ENCODE measurements at regions not wholly inside any gene's neighbourhood (a gene's known extent, or its start where the extent isn't known, plus 50 kb on each side); places are given as distances from the start of the nearest gene placed in this dataset.

GRCh38 chr3:21876782-21877181, 125.8 kb upstream of the ZNF385D start:
- no peaks in the 10 kb centered on the region for H3K9me3 ChIP-seq (ENCODE audit: control insufficient read depth, low read length)
- no peak overlapping the region for H3K27ac ChIP-seq
- H3K36me3 ChIP-seq (ENCODE audit: control insufficient read depth, insufficient read depth, low read length): no peaks in the 10 kb centered on the region
- no peak overlapping the region for H3K9ac ChIP-seq
- H2AFZ ChIP-seq: no peak overlapping the region
- H3K4me3 ChIP-seq (ENCODE audit: low read depth, low read length): no peak overlapping the region
- H3K4me1 ChIP-seq: no peaks in the 10 kb centered on the region
- no peaks in the 10 kb centered on the region for H3K27me3 ChIP-seq (ENCODE audit: control insufficient read depth, insufficient read depth, low read length)
- no peak overlapping the region for H3K4me2 ChIP-seq (ENCODE audit: low read length)
- TF ChIP-seq, protein P1, sequence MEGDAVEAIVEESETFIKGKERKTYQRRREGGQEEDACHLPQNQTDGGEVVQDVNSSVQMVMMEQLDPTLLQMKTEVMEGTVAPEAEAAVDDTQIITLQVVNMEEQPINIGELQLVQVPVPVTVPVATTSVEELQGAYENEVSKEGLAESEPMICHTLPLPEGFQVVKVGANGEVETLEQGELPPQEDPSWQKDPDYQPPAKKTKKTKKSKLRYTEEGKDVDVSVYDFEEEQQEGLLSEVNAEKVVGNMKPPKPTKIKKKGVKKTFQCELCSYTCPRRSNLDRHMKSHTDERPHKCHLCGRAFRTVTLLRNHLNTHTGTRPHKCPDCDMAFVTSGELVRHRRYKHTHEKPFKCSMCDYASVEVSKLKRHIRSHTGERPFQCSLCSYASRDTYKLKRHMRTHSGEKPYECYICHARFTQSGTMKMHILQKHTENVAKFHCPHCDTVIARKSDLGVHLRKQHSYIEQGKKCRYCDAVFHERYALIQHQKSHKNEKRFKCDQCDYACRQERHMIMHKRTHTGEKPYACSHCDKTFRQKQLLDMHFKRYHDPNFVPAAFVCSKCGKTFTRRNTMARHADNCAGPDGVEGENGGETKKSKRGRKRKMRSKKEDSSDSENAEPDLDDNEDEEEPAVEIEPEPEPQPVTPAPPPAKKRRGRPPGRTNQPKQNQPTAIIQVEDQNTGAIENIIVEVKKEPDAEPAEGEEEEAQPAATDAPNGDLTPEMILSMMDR (IDR thresholded peaks at IDR 0.05): no peak
- H3K79me2 ChIP-seq: no peaks in the 10 kb centered on the region

GRCh38 chr3:21877214-21877754, 126.3 kb upstream of the ZNF385D start:
- no peaks in the 10 kb centered on the region for H3K4me1 ChIP-seq
- H3K27me3 ChIP-seq (ENCODE audit: control insufficient read depth, insufficient read depth, low read length): no peaks in the 10 kb centered on the region
- no peak overlapping the region for H3K27ac ChIP-seq
- H3K9ac ChIP-seq: no peak overlapping the region
- no peak overlapping the region for H2AFZ ChIP-seq
- no peak overlapping the region for H3K4me3 ChIP-seq (ENCODE audit: low read depth, low read length)
- TF ChIP-seq, protein P1 (IDR thresholded peaks at IDR 0.05): no peak
- no peaks in the 10 kb centered on the region for H3K36me3 ChIP-seq (ENCODE audit: control insufficient read depth, insufficient read depth, low read length)
- no peaks in the 10 kb centered on the region for H3K79me2 ChIP-seq
- H3K9me3 ChIP-seq (ENCODE audit: control insufficient read depth, low read length): no peaks in the 10 kb centered on the region
- H3K4me2 ChIP-seq (ENCODE audit: low read length): no peak overlapping the region

DNA sequence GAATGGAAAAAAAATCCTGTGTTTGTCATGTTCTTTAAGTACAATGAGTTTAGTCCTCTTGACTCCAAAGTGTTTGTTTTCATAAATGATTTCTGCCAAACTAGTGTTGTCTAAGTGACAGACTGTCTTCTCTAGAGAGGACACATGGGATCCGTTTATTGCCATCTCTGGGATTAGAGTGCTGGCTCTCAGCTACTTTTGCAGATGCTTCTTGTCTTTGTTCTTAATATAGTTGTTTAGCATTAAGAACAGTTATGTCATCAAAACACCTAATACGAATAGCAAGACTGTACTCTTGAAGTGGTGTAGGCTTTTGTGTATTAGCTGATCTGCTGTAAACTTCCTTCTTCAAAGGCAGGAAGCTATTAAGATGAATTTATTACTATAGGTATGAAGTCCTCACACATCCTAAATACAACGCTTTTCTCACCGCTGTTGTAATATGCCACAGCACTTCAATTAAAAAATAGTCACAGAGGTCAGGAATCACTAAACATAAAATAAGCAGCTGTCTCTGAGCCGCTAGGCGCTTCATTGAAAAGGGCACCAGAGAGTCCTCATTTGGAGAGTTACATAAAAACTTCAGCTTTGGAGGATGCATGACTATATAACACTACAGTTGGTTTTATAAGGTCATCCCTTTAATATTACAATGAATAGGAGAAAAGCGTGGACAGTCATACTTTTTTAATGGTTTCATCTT, 128.3 kb upstream of the ZNF385D start:
- no peak overlapping the region for H3K9ac ChIP-seq
- no peak overlapping the region for H2AFZ ChIP-seq
- H3K9me3 ChIP-seq (ENCODE audit: control insufficient read depth, low read length): no peaks in the 10 kb centered on the region
- no peaks in the 10 kb centered on the region for H3K27me3 ChIP-seq (ENCODE audit: control insufficient read depth, insufficient read depth, low read length)
- H3K4me2 ChIP-seq (ENCODE audit: low read length): no peak overlapping the region
- TF ChIP-seq, protein P1 (IDR thresholded peaks at IDR 0.05): no peak
- no peak overlapping the region for H3K4me3 ChIP-seq (ENCODE audit: low read depth, low read length)
- H3K36me3 ChIP-seq (ENCODE audit: control insufficient read depth, insufficient read depth, low read length): no peaks in the 10 kb centered on the region
- no peaks in the 10 kb centered on the region for H3K4me1 ChIP-seq
- H3K79me2 ChIP-seq: no peaks in the 10 kb centered on the region
- no peak overlapping the region for H3K27ac ChIP-seq

DNA sequence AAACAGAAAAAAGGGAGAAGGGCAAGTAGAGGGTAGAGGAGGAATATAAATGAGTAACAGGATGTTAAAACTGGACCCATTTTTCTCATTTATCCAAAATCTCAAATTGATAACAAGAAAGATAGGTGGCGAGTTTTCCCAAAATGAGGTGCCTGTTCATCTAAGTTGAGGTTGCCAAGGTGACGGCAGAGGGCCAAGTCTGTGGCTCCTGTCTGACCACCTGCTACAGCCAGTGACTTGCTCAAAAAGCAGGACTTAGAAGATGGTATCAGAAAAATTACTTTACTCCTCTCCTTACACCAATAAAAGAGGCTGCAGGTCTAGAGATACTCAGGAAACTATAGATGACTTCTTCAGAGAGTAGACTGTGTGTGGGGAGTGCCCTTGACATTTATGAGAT, 137.6 kb upstream of the ZNF385D start:
- TF ChIP-seq, protein P1 (IDR thresholded peaks at IDR 0.05): no peak

GRCh38 chr3:21889166-21889565, 138.2 kb upstream of the ZNF385D start:
- H3K27ac ChIP-seq: no peak overlapping the region
- no peaks in the 10 kb centered on the region for H3K79me2 ChIP-seq
- no peaks in the 10 kb centered on the region for H3K9me3 ChIP-seq (ENCODE audit: control insufficient read depth, low read length)
- no peak overlapping the region for H3K4me2 ChIP-seq (ENCODE audit: low read length)
- H3K36me3 ChIP-seq (ENCODE audit: control insufficient read depth, insufficient read depth, low read length): no peaks in the 10 kb centered on the region
- no peak overlapping the region for H3K9ac ChIP-seq
- no peaks in the 10 kb centered on the region for H3K4me1 ChIP-seq
- no peak overlapping the region for H3K4me3 ChIP-seq (ENCODE audit: low read depth, low read length)
- H2AFZ ChIP-seq: no peak overlapping the region
- TF ChIP-seq, protein P1 (IDR thresholded peaks at IDR 0.05): no peak
- H3K27me3 ChIP-seq (ENCODE audit: control insufficient read depth, insufficient read depth, low read length): no peaks in the 10 kb centered on the region

More for the DNA sequence above, 137.6 kb upstream of the ZNF385D start:
- no peaks in the 10 kb centered on the region for H3K4me1 ChIP-seq
- H3K4me2 ChIP-seq (ENCODE audit: low read length): no peak overlapping the region
- no peak overlapping the region for H3K4me3 ChIP-seq (ENCODE audit: low read depth, low read length)
- H3K9ac ChIP-seq: no peak overlapping the region
- H3K36me3 ChIP-seq (ENCODE audit: control insufficient read depth, insufficient read depth, low read length): no peaks in the 10 kb centered on the region
- H3K9me3 ChIP-seq (ENCODE audit: control insufficient read depth, low read length): no peaks in the 10 kb centered on the region
- no peaks in the 10 kb centered on the region for H3K79me2 ChIP-seq
- H3K27me3 ChIP-seq (ENCODE audit: control insufficient read depth, insufficient read depth, low read length): no peaks in the 10 kb centered on the region
- H3K27ac ChIP-seq: no peak overlapping the region
- H2AFZ ChIP-seq: no peak overlapping the region

Data from parathyroid adenoma (tissue), 2 donors.